ENCODE measurements at regions not wholly inside any gene's neighbourhood (a gene's known extent, or its start where the extent isn't known, plus 50 kb on each side); places are given as distances from the start of the nearest gene placed in this dataset.

- Histone ChIP-seq H2AFZ (ENCODE audit: low read length) (no peak overlapping the region), H3K18ac (ENCODE audit: insufficient read length, low read depth, low read length) (no peak overlapping the region), H3K9me3 (ENCODE audit: control insufficient read depth, low read depth, low read length) (no peaks in the 10 kb centered on the region), H3K79me2 (ENCODE audit: insufficient read depth, low read length) (no peaks in the 10 kb centered on the region), H3K27me3 (ENCODE audit: insufficient read depth, low read length) (no peaks in the 10 kb centered on the region), H4K91ac (ENCODE audit: insufficient read length, low read depth, low read length) (no peak overlapping the region), H3K4me2 (ENCODE audit: insufficient read depth, insufficient read length, low read length) (no peak overlapping the region), H4K5ac (ENCODE audit: insufficient read length, low read depth, low read length) (no peak overlapping the region), H4K8ac (replicated peaks; ENCODE audit: insufficient read length, low read depth, low read length) (no peak overlapping the region), H4K20me1 (ENCODE audit: control insufficient read depth, insufficient read depth, insufficient read length) (no peaks in the 10 kb centered on the region), H3K14ac (ENCODE audit: insufficient read depth, low read length) (no peak overlapping the region), H2AK5ac (ENCODE audit: insufficient read length, low read length) (no peak overlapping the region), H2BK15ac (ENCODE audit: low read depth, low read length) (no peak overlapping the region), H3K4me1 (ENCODE audit: insufficient read depth, low read length) (no peaks in the 10 kb centered on the region), H2BK5ac (ENCODE audit: insufficient read length, low read length) (no peak overlapping the region), H2BK120ac (ENCODE audit: low read depth, low read length, poor library complexity, severe bottlenecking) (no peak overlapping the region), H2BK12ac (ENCODE audit: insufficient read length, low read depth, low read length) (no peak overlapping the region), H3K23me2 (ENCODE audit: insufficient read length, low read depth, low read length, poor library complexity, severe bottlenecking) (no peaks in the 10 kb centered on the region), H3K56ac (ENCODE audit: insufficient read length, low read depth, low read length) (no peak overlapping the region), H3K79me1 (ENCODE audit: insufficient read depth, low read depth, low read length, poor library complexity, severe bottlenecking) (no peaks in the 10 kb centered on the region), H3K27ac (ENCODE audit: insufficient read length, low read depth, low read length) (no peak overlapping the region), H3T11ph (ENCODE audit: low read length) (no peak overlapping the region), H2BK20ac (ENCODE audit: low read depth, low read length, poor library complexity, severe bottlenecking) (no peak overlapping the region), H3K23ac (ENCODE audit: insufficient read length, low read depth, low read length) (no peak overlapping the region), H3K4ac (ENCODE audit: low read depth, low read length) (no peak overlapping the region), H3K9ac (ENCODE audit: extremely low read depth, insufficient read length, low read length) (no peak overlapping the region)
- no CpG with 5 or more reads among the region's 5 CpGs for WGBS (ENCODE audit: extremely low coverage, insufficient read length, low lambda C conversion rate)
- DNase-seq: no peak
- Mint-ChIP-seq H3K27ac (no peak overlapping the region), H3K36me3 (ENCODE audit: insufficient read depth in 1 of 3, low read depth in 3 of 3) (peaks cover 11 to 27% (median 14%) of the 10 kb centered on the region in 3 experiments), H3K4me1 (peaks cover 3% of the 10 kb centered on the region in 2 experiments; a peak in 2 of 4 replicates), H3K9me3 (peaks cover 16 to 22% of the 10 kb centered on the region in 2 experiments), H3K27me3 (ENCODE audit: low read depth) (no peaks in the 10 kb centered on the region), H3K4me3 (no peak overlapping the region)
- TF ChIP-seq CTCF (conservative IDR thresholded peaks at IDR 0.05): no peak
Measured at GRCh38 chr13:80263745-80264513, 77.0 kb downstream of the SPRY2 start.
